ENCODE measurements at regions not wholly inside any gene's neighbourhood (a gene's known extent, or its start where the extent isn't known, plus 50 kb on each side); places are given as distances from the start of the nearest gene placed in this dataset.

DNA sequence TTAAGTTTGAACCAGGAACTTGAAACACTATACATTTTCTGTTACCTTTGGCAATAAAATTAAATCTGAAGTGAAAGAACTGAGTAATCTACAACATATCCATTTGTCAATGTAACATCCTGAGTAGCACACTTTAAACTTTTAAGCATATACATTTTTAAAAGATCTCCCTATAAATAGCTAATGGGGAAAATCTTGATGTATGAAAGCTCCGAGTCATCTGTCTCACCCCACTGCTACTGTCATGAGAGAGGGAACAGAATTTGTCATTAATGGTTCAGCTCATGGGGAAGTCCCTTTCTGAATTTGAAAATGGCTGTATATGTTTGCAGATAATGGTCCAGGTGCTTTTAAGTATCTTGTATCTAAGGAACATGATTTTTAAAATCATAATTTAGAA, 55.2 kb upstream of the NOX3 start:
- TF ChIP-seq, protein P1, sequence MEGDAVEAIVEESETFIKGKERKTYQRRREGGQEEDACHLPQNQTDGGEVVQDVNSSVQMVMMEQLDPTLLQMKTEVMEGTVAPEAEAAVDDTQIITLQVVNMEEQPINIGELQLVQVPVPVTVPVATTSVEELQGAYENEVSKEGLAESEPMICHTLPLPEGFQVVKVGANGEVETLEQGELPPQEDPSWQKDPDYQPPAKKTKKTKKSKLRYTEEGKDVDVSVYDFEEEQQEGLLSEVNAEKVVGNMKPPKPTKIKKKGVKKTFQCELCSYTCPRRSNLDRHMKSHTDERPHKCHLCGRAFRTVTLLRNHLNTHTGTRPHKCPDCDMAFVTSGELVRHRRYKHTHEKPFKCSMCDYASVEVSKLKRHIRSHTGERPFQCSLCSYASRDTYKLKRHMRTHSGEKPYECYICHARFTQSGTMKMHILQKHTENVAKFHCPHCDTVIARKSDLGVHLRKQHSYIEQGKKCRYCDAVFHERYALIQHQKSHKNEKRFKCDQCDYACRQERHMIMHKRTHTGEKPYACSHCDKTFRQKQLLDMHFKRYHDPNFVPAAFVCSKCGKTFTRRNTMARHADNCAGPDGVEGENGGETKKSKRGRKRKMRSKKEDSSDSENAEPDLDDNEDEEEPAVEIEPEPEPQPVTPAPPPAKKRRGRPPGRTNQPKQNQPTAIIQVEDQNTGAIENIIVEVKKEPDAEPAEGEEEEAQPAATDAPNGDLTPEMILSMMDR (IDR thresholded peaks at IDR 0.05), result no peak
- no peak for TF ChIP-seq EP300 (IDR thresholded peaks at IDR 0.05)

Measured in suprapubic skin (tissue), 3 donors.